K562 (cell line): ENCODE measurements at regions not wholly inside any gene's neighbourhood (a gene's known extent, or its start where the extent isn't known, plus 50 kb on each side); places are given as distances from the start of the nearest gene placed in this dataset.

Experiments
- ATAC-seq: fragments of 200-7000 bp; cut with Tn5 transposase; 3 replicates; pipeline ENCODE4 v1.9.1; 2020; ENCODE audit warnings: moderate library complexity
- BruUV-seq: library from RNA; stranded (reverse); fragments of 400-500 nt; replicated peaks from 2 replicates; lab custom pipeline; 2021; lab: Mats Ljungman, UMichigan
- CTCF ChIA-PET: fragments of 300-600 bp; formaldehyde crosslinking; extraction: SDS; loops from one replicate; lab custom pipeline; 2021; ENCODE audit warnings: low intra/inter-chr PET ratio; lab: Yijun Ruan, JAX
- POLR2A ChIA-PET: fragments of 300-600, 350-650 bp; sonication (Branson Sonifier 250); formaldehyde crosslinking; extraction: SDS; loops from one replicate; lab custom pipeline; 2021; ENCODE audit warnings: antibody characterized with exemption, inconsistent platforms; lab: Yijun Ruan, JAX
- DNase-seq, 4 experiments: peaks; one replicate each; pipeline versions ENCODE4 v3.0.0 to v3.0.0-alpha.2; 2011 to 2018; ENCODE audit warnings: low spot score in 3 of 4, mixed read lengths in 3 of 4; ENCODE audit errors: extremely low read depth in 1 of 4
- FAIRE-seq: peaks from 2 replicates; lab custom pipeline; 2011; peaks lifted over from hg19 to GRCh38; lab: Jason Lieb, UNC
- H2AFZ ChIP-seq: 2 replicates; pipeline ENCODE4 v1.6.0; 2011; ENCODE audit warnings: low read depth, low read length, control low read depth, inconsistent platforms
- H3K27ac ChIP-seq: fragments of 200-600 bp; 3 replicates; pipeline ENCODE4 v1.8.0; 2011; ENCODE audit warnings: low read depth, mild to moderate bottlenecking, control low read depth, inconsistent platforms, low read length, moderate library complexity, mixed read lengths; ENCODE audit errors: extremely low read depth
- H3K27me3 ChIP-seq, 2 experiments: fragments of 300-600 bp in 1 of 2; 2 replicates in 1 of 2; 3 replicates in 1 of 2; pipeline versions ENCODE4 v1.6.0 to v1.8.0; 2011; ENCODE audit warnings: inconsistent platforms in 2 of 2, low read length in 2 of 2, mild to moderate bottlenecking in 1 of 2, mixed read lengths in 1 of 2, moderate library complexity in 1 of 2; ENCODE audit not compliant: control insufficient read depth in 2 of 2, insufficient read depth in 2 of 2
- H3K36me3 ChIP-seq: fragments of 300-600 bp; 3 replicates; pipeline ENCODE4 v1.8.0; 2011; ENCODE audit warnings: mild to moderate bottlenecking, low read length, inconsistent platforms; ENCODE audit not compliant: control insufficient read depth, insufficient read depth
- H3K4me1 ChIP-seq, 2 experiments: fragments of 200-600 bp in 1 of 2; replicated peaks in 1 of 2; 2 replicates in 1 of 2; 3 replicates in 1 of 2; pipeline versions ENCODE4 v1.5.1 to v1.8.0; 2011; ENCODE audit warnings: inconsistent platforms in 2 of 2, low read length in 2 of 2, mild to moderate bottlenecking in 1 of 2, mixed read lengths in 1 of 2, moderate library complexity in 1 of 2; ENCODE audit not compliant: control insufficient read depth in 2 of 2, insufficient read depth in 2 of 2
- H3K4me2 ChIP-seq: 2 replicates; pipeline ENCODE4 v1.6.1; 2011; ENCODE audit warnings: low read length, control low read depth, inconsistent platforms, mixed read lengths; ENCODE audit not compliant: insufficient read depth
- H3K4me3 ChIP-seq: fragments of 200-600 bp; sonication (generic), shearing (Covaris generic); 2 replicates; pipeline ENCODE4 v1.5.1; 2016; ENCODE audit warnings: control low read depth, inconsistent platforms
- H3K79me2 ChIP-seq: fragments of 200-600 bp; 3 replicates; pipeline ENCODE4 v1.8.0; 2011; ENCODE audit warnings: low read length, inconsistent platforms; ENCODE audit not compliant: control insufficient read depth, insufficient read depth
- H3K9ac ChIP-seq, 2 experiments: 2 replicates each; pipeline versions ENCODE4 v1.6.0 to v1.6.1; 2011; ENCODE audit warnings: low read depth in 2 of 2, low read length in 2 of 2, control low read depth in 1 of 2, inconsistent platforms in 1 of 2, mild to moderate bottlenecking in 1 of 2, mixed read lengths in 1 of 2; ENCODE audit not compliant: insufficient read depth in 1 of 2
- H3K9me1 ChIP-seq: one replicate; pipeline ENCODE4 v1.6.0; 2011; ENCODE audit warnings: inconsistent platforms, mild to moderate bottlenecking, low read length, moderate library complexity; ENCODE audit not compliant: control insufficient read depth, insufficient read depth
- H3K9me3 ChIP-seq: replicated peaks from 2 replicates; pipeline ENCODE4 v1.5.1; 2011; ENCODE audit warnings: low read depth, low read length, inconsistent platforms; ENCODE audit not compliant: control insufficient read depth, insufficient read depth
- H4K20me1 ChIP-seq: replicated peaks from 2 replicates; pipeline ENCODE4 v1.6.1; 2011; ENCODE audit warnings: low read length, inconsistent platforms, mixed read lengths; ENCODE audit not compliant: control insufficient read depth, insufficient read depth
- BCOR ChIP-seq: fragments of 450-650 bp; IDR thresholded peaks from 2 replicates; pipeline ENCODE4 v1.6.1; 2016
- CBX1 ChIP-seq: sonication (generic); IDR thresholded peaks from 2 replicates; pipeline ENCODE4 v1.6.1; 2016; ENCODE audit warnings: antibody characterized with exemption, low read depth, mild to moderate bottlenecking
- CHD4 ChIP-seq: fragments of 200-600 bp; sonication (generic); IDR thresholded peaks from 3 replicates; pipeline ENCODE4 v1.6.1; 2012; ENCODE audit warnings: low read depth, mild to moderate bottlenecking, mixed read lengths, low read length, inconsistent platforms; ENCODE audit not compliant: insufficient read depth, insufficient replicate concordance, poor library complexity, severe bottlenecking
- CREBBP ChIP-seq: IDR thresholded peaks from one replicate; pipeline ENCODE4 v1.6.1; 2012; ENCODE audit warnings: low read depth, mild to moderate bottlenecking, control low read depth, inconsistent platforms, low read length
- DPF2 ChIP-seq: fragments of 450-650 bp; IDR thresholded peaks from 2 replicates; pipeline ENCODE4 v1.6.1; 2016
- HDAC2 ChIP-seq: fragments of 450-650 bp; IDR thresholded peaks from 2 replicates; pipeline ENCODE4 v1.6.1; 2016; ENCODE audit warnings: mild to moderate bottlenecking
- MNT ChIP-seq, 2 experiments: fragments of 450-650 bp; conservative IDR thresholded peaks; 2 replicates each; pipeline ENCODE4 v1.6.1; 2017; ENCODE audit warnings: mild to moderate bottlenecking in 2 of 2, moderate library complexity in 2 of 2
- MYBL2 ChIP-seq, 2 experiments: fragments of 450-650 bp in 1 of 2; sonication (generic) in 1 of 2; formaldehyde crosslinking in 1 of 2; IDR thresholded peaks; 2 replicates each; pipeline versions ENCODE4 v1.6.1 to v1.8.1; 2017 to 2022; ENCODE audit warnings: borderline replicate concordance in 1 of 2, inconsistent platforms in 1 of 2, low read depth in 1 of 2, mild to moderate bottlenecking in 1 of 2, missing genetic modification reagents in 1 of 2, moderate library complexity in 1 of 2
- RBM25 ChIP-seq: fragments of 200-400 bp; formaldehyde crosslinking; IDR thresholded peaks from 2 replicates; pipeline ENCODE4 v1.6.1; 2018; ENCODE audit warnings: low read length, low read depth, moderate library complexity; ENCODE audit not compliant: severe bottlenecking
- RCOR1 ChIP-seq, 2 experiments: IDR thresholded peaks; 2 replicates each; pipeline ENCODE4 v1.6.1; 2012; ENCODE audit warnings: low read depth in 2 of 2, low read length in 2 of 2, borderline replicate concordance in 1 of 2, improper control_type of control experiment in 1 of 2
- ZNF316 ChIP-seq: fragments of 450-650 bp; IDR thresholded peaks from 2 replicates; pipeline ENCODE4 v1.6.1; 2016
- WGBS: fragments of 100-300 bp; shearing (Covaris generic); methylation state at CpG from one replicate; pipeline ENCODE4 v1.1.6; 2016; ENCODE audit warnings: low coverage, mixed read lengths; ENCODE audit not compliant: insufficient coverage; ENCODE audit errors: missing lambda C conversion rate; 5-methylcytosine and 5-hydroxymethylcytosine counted together
- in situ Hi-C: fragments of 300-500 bp; cut with MboI; formaldehyde crosslinking; loops from 4 replicates; pipeline ENCODE4 v1.15.0; 2018; ENCODE audit warnings: inconsistent platforms, mixed read lengths
- intact Hi-C: fragments of 100-400 bp; cut with micrococcal nuclease; formaldehyde crosslinking; loops from 2 replicates; pipeline ENCODE4 v1.14.2; 2022

- no TSS peak for BruUV-seq
- Histone ChIP-seq H3K79me2 (no peaks in the 10 kb centered on the region), H3K4me1 (no peaks in the 10 kb centered on the region; a peak in 1 of 5 replicates), H4K20me1 (no peaks in the 10 kb centered on the region), H3K9me1 (no peaks in the 10 kb centered on the region), H3K4me3 (no peak overlapping the region), H2AFZ (peak overlapping the region; percentile 37; the same call in 1 of the 2 replicates), H3K27ac (no peak overlapping the region), H3K9me3 (no peaks in the 10 kb centered on the region), H3K36me3 (no peaks in the 10 kb centered on the region), H3K4me2 (no peak overlapping the region), H3K27me3 (no peaks in the 10 kb centered on the region), H3K9ac (no peak overlapping the region)
- FAIRE-seq (no peak), DNase-seq (no peak), ATAC-seq (no peak)
- in situ Hi-C loops (no loop called here), intact Hi-C loops (loop anchor here (10.0 kb wide), 1 partner anchor 155 kb away; no protein-coding TSS in a partner anchor)
- POLR2A ChIA-PET, result interaction anchor here (0.6 kb wide), 1 partner anchor 21 kb away, joined by 3 read pairs; no protein-coding TSS in a partner anchor
- TF ChIP-seq MYBL2 (IDR thresholded peaks at IDR 0.05; ENCODE audit: low read depth) (0 out of 2 replicates have a peak, but pooled peaks have one; percentile 14), MYBL2 (CRISPR knock-in tag; IDR thresholded peaks at IDR 0.05; ENCODE audit: borderline replicate concordance) (no peak), HDAC2 (peak; percentile 74; the same call in 1 of the 2 replicates), DPF2 (no peak), MNT (conservative IDR thresholded peaks at IDR 0.05) (no peak), BCOR (peak; percentile 86), ZNF316 (peak; percentile 24; the same call in 1 of the 2 replicates), CHD4 (peak; percentile 77), CREBBP (no peak), RBM25 (peak; percentile 92), CBX1 (0 out of 2 replicates have a peak, but pooled peaks have one; percentile 50), RCOR1 (IDR thresholded peaks at IDR 0.05; ENCODE audit: borderline replicate concordance in 1 of 2, low read depth in 2 of 2, low read length in 2 of 2) (0 out of 4 replicates have a peak, but pooled peaks of 1 of the 2 experiments have one; percentile 36)
- CTCF ChIA-PET, result no interaction called here
- WGBS, result 21% methylated on average over 2 of the region's 2 CpGs
These were observed 328.9 kb upstream of the MAF start for GRCh38 chr16:79929260-79929965.
